ENCODE measurements at regions not wholly inside any gene's neighbourhood (a gene's known extent, or its start where the extent isn't known, plus 50 kb on each side); places are given as distances from the start of the nearest gene placed in this dataset.

DNA sequence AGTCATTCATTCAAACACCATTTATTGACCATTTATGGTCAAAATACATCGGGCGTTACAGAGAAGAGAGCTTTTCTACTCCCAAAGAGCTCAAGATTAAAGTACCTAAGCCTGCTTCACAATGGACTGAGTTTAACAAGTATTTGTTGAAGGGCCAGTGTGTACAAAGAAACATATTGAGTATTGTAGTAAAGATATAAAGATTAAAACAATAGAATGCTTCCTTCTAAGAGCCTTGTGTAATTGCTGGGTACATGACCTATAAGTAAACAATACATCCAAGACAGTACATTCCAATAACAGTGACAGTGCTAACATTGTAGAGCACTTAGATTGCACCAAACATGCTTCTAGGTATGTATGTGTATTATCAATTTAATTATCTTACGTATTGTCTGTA, 695.5 kb downstream of the PCDH7 start:
- no peaks in the 10 kb centered on the region for H3K36me3 ChIP-seq (ENCODE audit: control insufficient read depth in 2 of 4, insufficient read depth in 4 of 4, low read length in 3 of 4)
- no peaks in the 10 kb centered on the region for H3K79me2 ChIP-seq (ENCODE audit: control insufficient read depth in 1 of 2, insufficient read depth in 2 of 2, low read length in 2 of 2)
- H3K9me3 ChIP-seq (ENCODE audit: insufficient read depth in 2 of 2, low read depth in 1 of 2, low read length in 1 of 2): no peaks in the 10 kb centered on the region
- no peak overlapping the region for H4K5ac ChIP-seq (ENCODE audit: insufficient read length, low read depth, low read length)
- H2BK20ac ChIP-seq (ENCODE audit: low read length): no peak overlapping the region
- H3K4me1 ChIP-seq (replicated peaks in 1 of 4; ENCODE audit: control insufficient read depth in 3 of 4, insufficient read depth in 4 of 4, low read length in 3 of 4): no peaks in the 10 kb centered on the region
- H4K20me1 ChIP-seq (replicated peaks in 1 of 2; ENCODE audit: control insufficient read depth in 1 of 2, insufficient read depth in 2 of 2, low read length in 2 of 2): no peaks in the 10 kb centered on the region
- POLR2A ChIA-PET (ENCODE audit: partially characterized antibody): no interaction called here
- H3K14ac ChIP-seq (ENCODE audit: insufficient read length): no peak overlapping the region
- FAIRE-seq (no peak), DNase-seq (ENCODE audit: low read depth in 1 of 2, low spot score in 2 of 2) (no peak)
- H2BK15ac ChIP-seq (ENCODE audit: low read length): no peak overlapping the region
- no peak overlapping the region for H2BK120ac ChIP-seq (replicated peaks; ENCODE audit: low read depth, low read length)
- no peak overlapping the region for H3K9ac ChIP-seq (replicated peaks in 1 of 4; ENCODE audit: extremely low read depth in 1 of 4, low read depth in 3 of 4, low read length in 3 of 4)
- H2AFZ ChIP-seq (ENCODE audit: low read length): no peak overlapping the region
- no peak overlapping the region for H2BK5ac ChIP-seq (ENCODE audit: low read depth, low read length)
- TF ChIP-seq CBX8 (IDR thresholded peaks at IDR 0.05; ENCODE audit: borderline replicate concordance, low read depth, low read length) (no peak), SIRT6 (IDR thresholded peaks at IDR 0.05; ENCODE audit: low read length) (no peak), CTBP2 (IDR thresholded peaks at IDR 0.05; ENCODE audit: borderline replicate concordance, insufficient read depth, insufficient read length, low read length) (no peak)
- H3K79me1 ChIP-seq (ENCODE audit: low read depth, low read length): no peaks in the 10 kb centered on the region
- H3K27ac ChIP-seq (ENCODE audit: low read depth, low read length): no peak overlapping the region
- no peak overlapping the region for H3K4me3 ChIP-seq (ENCODE audit: extremely low read depth in 1 of 4, insufficient read depth in 2 of 4, low read depth in 3 of 4, low read length in 4 of 4)
- 92% methylated on average over 3 of the region's 3 CpGs; no CpG with 5 or more reads in 1 of the 2 experiments for WGBS, 2 experiments (ENCODE audit: extremely low coverage in 1 of 2, insufficient coverage in 1 of 2, insufficient read length in 1 of 2, insufficient replicate concordance in 2 of 2, low coverage in 1 of 2, low lambda C conversion rate in 2 of 2, missing lambda C conversion rate in 1 of 2)
- no peak overlapping the region for H4K8ac ChIP-seq (ENCODE audit: extremely low read depth, insufficient read depth, low read length)
- H3K18ac ChIP-seq (ENCODE audit: extremely low read depth, low read length): no peak overlapping the region
- no peak overlapping the region for H3K4me2 ChIP-seq (ENCODE audit: insufficient read depth in 1 of 2, low read depth in 2 of 2, low read length in 2 of 2)
- CTCF ChIA-PET (ENCODE audit: partially characterized antibody): interaction anchor here (0.7 kb wide), 1 partner anchor 104 kb away, joined by 3 read pairs; no protein-coding TSS in a partner anchor
- H3K23ac ChIP-seq (ENCODE audit: insufficient read length): no peak overlapping the region
- no peaks in the 10 kb centered on the region for H3K27me3 ChIP-seq (replicated peaks in 1 of 4; ENCODE audit: control insufficient read depth in 3 of 4, extremely low read depth in 1 of 4, insufficient read depth in 3 of 4, low read length in 3 of 4)
- no peak overlapping the region for H3K4ac ChIP-seq (replicated peaks; ENCODE audit: insufficient read length, low read depth, low read length)
- H3K23me2 ChIP-seq (ENCODE audit: low read depth, low read length): no peaks in the 10 kb centered on the region
- no peak overlapping the region for H3K56ac ChIP-seq (replicated peaks; ENCODE audit: insufficient read length, low read depth, low read length)
- H4K91ac ChIP-seq (replicated peaks; ENCODE audit: insufficient read length, low read length): no peak overlapping the region
- H2BK12ac ChIP-seq (ENCODE audit: low read depth, low read length): no peak overlapping the region
- no peak overlapping the region for H2AK5ac ChIP-seq (ENCODE audit: low read depth, low read length)
